ENCODE measurements at regions not wholly inside any gene's neighbourhood (a gene's known extent, or its start where the extent isn't known, plus 50 kb on each side); places are given as distances from the start of the nearest gene placed in this dataset.

GRCh38 chr5:166679331-166679730 lies 1612.1 kb upstream of the WWC1 start:
- intact Hi-C loops (cut with micrococcal nuclease), result no loop called here
- Mint-ChIP-seq H3K27me3 (no peaks in the 10 kb centered on the region), H3K27ac (no peak overlapping the region), H3K4me1 (no peaks in the 10 kb centered on the region), H3K4me3 (no peak overlapping the region), H3K9me3 (ENCODE audit: insufficient read depth) (no peaks in the 10 kb centered on the region)
- H3K79me2 ChIP-seq (ENCODE audit: control insufficient read depth, insufficient read depth, low read length), result no peaks in the 10 kb centered on the region
- H3K4me3 ChIP-seq (ENCODE audit: control extremely low read depth in 1 of 5, extremely low read depth in 1 of 5, insufficient read depth in 1 of 5, low read depth in 2 of 5, low read length in 4 of 5), result no peak overlapping the region
- 85% methylated on average over 3 of the region's 5 CpGs for WGBS (ENCODE audit: insufficient coverage)
- H3K9ac ChIP-seq (ENCODE audit: low read length), result no peak overlapping the region
- no peaks in the 10 kb centered on the region for H3K36me3 ChIP-seq (replicated peaks in 1 of 2; ENCODE audit: control extremely low read depth in 1 of 2, control insufficient read depth in 1 of 2, extremely low read depth in 1 of 2, insufficient read depth in 2 of 2, low read length in 1 of 2)
- H4K20me1 ChIP-seq (ENCODE audit: control insufficient read depth, insufficient read depth, low read length, poor library complexity, severe bottlenecking), result no peaks in the 10 kb centered on the region
- H3K9me3 ChIP-seq (ENCODE audit: control extremely low read depth in 1 of 3, control insufficient read depth in 2 of 3, insufficient read depth in 1 of 3, low read length in 2 of 3), result peaks cover 0 to 3% (median 0%) of the 10 kb centered on the region in 3 donors
- TF ChIP-seq CTCF (IDR thresholded peaks at IDR 0.05) (no peak), EZH2 (IDR thresholded peaks at IDR 0.05; ENCODE audit: borderline replicate concordance, insufficient read depth, low read depth, low read length, poor library complexity, severe bottlenecking) (no peak)
- no peaks in the 10 kb centered on the region for H3K27me3 ChIP-seq (replicated peaks in 1 of 4; ENCODE audit: control extremely low read depth in 1 of 4, control insufficient read depth in 3 of 4, insufficient read depth in 4 of 4, low read length in 3 of 4)
- H3K27ac ChIP-seq (ENCODE audit: low read length in 2 of 2), result no peak overlapping the region
- H2AFZ ChIP-seq (ENCODE audit: insufficient read depth, low read depth, low read length, poor library complexity, severe bottlenecking), result no peak overlapping the region
- ChIA-PET CTCF (no interaction called here), POLR2A (no interaction called here)
- DNase-seq, result no peak
- ATAC-seq (ENCODE audit: low read depth), result no peak
- no peaks in the 10 kb centered on the region for H3K4me1 ChIP-seq (ENCODE audit: control insufficient read depth in 2 of 2, insufficient read depth in 2 of 2, low read length in 2 of 2)
- H3K4me2 ChIP-seq (replicated peaks; ENCODE audit: low read depth, low read length, poor library complexity, severe bottlenecking), result no peak overlapping the region

DNA sequence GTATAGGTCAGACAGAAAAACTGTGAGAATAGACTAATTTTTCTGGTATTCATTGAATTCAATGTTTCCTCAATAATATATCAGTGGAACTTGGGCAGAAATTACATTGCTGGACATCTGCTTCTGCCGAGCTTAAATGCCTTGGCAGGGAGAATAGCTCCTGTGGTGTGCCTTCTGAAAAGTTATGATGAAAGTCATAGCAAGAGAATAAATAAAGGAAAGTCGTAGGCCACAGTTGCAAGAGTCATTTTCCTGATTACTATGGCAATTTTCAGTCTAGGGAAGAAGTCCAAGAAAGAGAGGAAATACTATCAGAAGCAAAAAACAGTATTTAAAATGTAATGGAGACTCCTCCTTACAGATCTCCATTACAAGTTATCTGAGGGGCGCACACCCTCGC lies 1596.1 kb upstream of the WWC1 start:
- Histone ChIP-seq H3K4me3 (ENCODE audit: control extremely low read depth in 1 of 5, extremely low read depth in 1 of 5, insufficient read depth in 1 of 5, low read depth in 2 of 5, low read length in 4 of 5) (no peak overlapping the region), H3K27me3 (replicated peaks in 1 of 4; ENCODE audit: control extremely low read depth in 1 of 4, control insufficient read depth in 3 of 4, insufficient read depth in 4 of 4, low read length in 3 of 4) (no peaks in the 10 kb centered on the region), H3K27ac (ENCODE audit: low read length in 2 of 2) (no peak overlapping the region), H3K4me1 (ENCODE audit: control insufficient read depth in 2 of 2, insufficient read depth in 2 of 2, low read length in 2 of 2) (no peaks in the 10 kb centered on the region), H2AFZ (ENCODE audit: insufficient read depth, low read depth, low read length, poor library complexity, severe bottlenecking) (no peak overlapping the region), H3K9ac (ENCODE audit: low read length) (no peak overlapping the region), H3K79me2 (ENCODE audit: control insufficient read depth, insufficient read depth, low read length) (no peaks in the 10 kb centered on the region), H3K9me3 (ENCODE audit: control extremely low read depth in 1 of 3, control insufficient read depth in 2 of 3, insufficient read depth in 1 of 3, low read length in 2 of 3) (no peaks in the 10 kb centered on the region), H4K20me1 (ENCODE audit: control insufficient read depth, insufficient read depth, low read length, poor library complexity, severe bottlenecking) (no peaks in the 10 kb centered on the region), H3K4me2 (replicated peaks; ENCODE audit: low read depth, low read length, poor library complexity, severe bottlenecking) (no peak overlapping the region), H3K36me3 (replicated peaks in 1 of 2; ENCODE audit: control extremely low read depth in 1 of 2, control insufficient read depth in 1 of 2, extremely low read depth in 1 of 2, insufficient read depth in 2 of 2, low read length in 1 of 2) (no peaks in the 10 kb centered on the region)
- intact Hi-C loops (cut with micrococcal nuclease), result no loop called here
- Mint-ChIP-seq H3K4me1 (no peaks in the 10 kb centered on the region), H3K27me3 (no peaks in the 10 kb centered on the region), H3K4me3 (no peak overlapping the region), H3K9me3 (ENCODE audit: insufficient read depth) (no peaks in the 10 kb centered on the region), H3K27ac (no peak overlapping the region)
- CTCF ChIA-PET, result no interaction called here
- no peak for TF ChIP-seq EZH2 (IDR thresholded peaks at IDR 0.05; ENCODE audit: borderline replicate concordance, insufficient read depth, low read depth, low read length, poor library complexity, severe bottlenecking)
- no peak for TF ChIP-seq CTCF (IDR thresholded peaks at IDR 0.05)
- POLR2A ChIA-PET, result no interaction called here
- WGBS (ENCODE audit: insufficient coverage), result 100% methylated on average over 3 of the region's 4 CpGs
- no peak for DNase-seq
- no peak for ATAC-seq (ENCODE audit: low read depth)
